GM21360 (cell line): ENCODE measurements at regions not wholly inside any gene's neighbourhood (a gene's known extent, or its start where the extent isn't known, plus 50 kb on each side); places are given as distances from the start of the nearest gene placed in this dataset.

Experiments
- ATAC-seq: cut with Tn5 transposase; IDR thresholded peaks from one replicate; pipeline ENCODE4 v1.9.1; 2021; ENCODE audit warnings: mild to moderate bottlenecking, moderate library complexity; ENCODE audit not compliant: unreplicated experiment

- ATAC-seq: no peak
Measured at GRCh38 chr14:55734731-55735130, 154.7 kb downstream of the KTN1 start.

GRCh38 chr14:55739967-55740648 is 160.1 kb downstream of the KTN1 start:
- no peak for ATAC-seq

GRCh38 chr14:55740649-55740989 is 160.6 kb downstream of the KTN1 start:
- ATAC-seq: no peak

GRCh38 chr14:55741240-55741639 is 161.2 kb downstream of the KTN1 start:
- no peak for ATAC-seq

- no peak for ATAC-seq
Measured at GRCh38 chr14:55743551-55743950, 163.5 kb downstream of the KTN1 start.

- ATAC-seq: no peak
Measured at GRCh38 chr14:55744321-55744720, 164.3 kb downstream of the KTN1 start.

- no peak for ATAC-seq
Measured at GRCh38 chr14:55745906-55746305, 165.9 kb downstream of the KTN1 start.

- ATAC-seq: no peak
Measured at GRCh38 chr14:55746558-55746957, 166.6 kb downstream of the KTN1 start.

GRCh38 chr14:55747186-55747585 is 167.2 kb downstream of the KTN1 start:
- no peak for ATAC-seq

- ATAC-seq: no peak
Measured at GRCh38 chr14:55749201-55749812, 169.3 kb downstream of the KTN1 start.

GRCh38 chr14:55749946-55750345 is 169.9 kb downstream of the KTN1 start:
- no peak for ATAC-seq

- no peak for ATAC-seq
Measured at GRCh38 chr14:55752580-55753390, 172.8 kb downstream of the KTN1 start.

GRCh38 chr14:55754471-55754870 is 174.5 kb downstream of the KTN1 start:
- ATAC-seq: no peak

GRCh38 chr14:55754871-55755270 is 174.9 kb downstream of the KTN1 start:
- ATAC-seq: no peak

- ATAC-seq: no peak
Measured at GRCh38 chr14:55756078-55756477, 176.1 kb downstream of the KTN1 start.

- ATAC-seq: no peak
Measured at GRCh38 chr14:55756557-55756956, 176.6 kb downstream of the KTN1 start.

GRCh38 chr14:55758796-55759195 is 178.8 kb downstream of the KTN1 start:
- ATAC-seq: no peak

GRCh38 chr14:55760789-55761566 is 181.0 kb downstream of the KTN1 start:
- no peak for ATAC-seq

- no peak for ATAC-seq
Measured at GRCh38 chr14:55761651-55762050, 181.6 kb downstream of the KTN1 start.

- ATAC-seq: peak; percentile 68
Measured at GRCh38 chr14:55762595-55763232, 182.7 kb downstream of the KTN1 start.

- no peak for ATAC-seq
Measured at GRCh38 chr14:55764784-55765183, 184.8 kb downstream of the KTN1 start.
